PFSK-1 (cell line): ENCODE measurements at regions not wholly inside any gene's neighbourhood (a gene's known extent, or its start where the extent isn't known, plus 50 kb on each side); places are given as distances from the start of the nearest gene placed in this dataset.

ENCODE experiments used
- POLR2AphosphoS5 ChIP-seq: IDR thresholded peaks from 2 replicates; pipeline ENCODE4 v1.6.1; 2012; ENCODE audit warnings: low read depth, mild to moderate bottlenecking, control low read depth, low read length, moderate library complexity
- SIN3A ChIP-seq: IDR thresholded peaks from 2 replicates; pipeline ENCODE4 v1.6.1; 2012; ENCODE audit warnings: mild to moderate bottlenecking, low read length, moderate library complexity, borderline replicate concordance; ENCODE audit not compliant: insufficient read depth
- TF ChIP-seq, protein P1 (sequence below), 2 experiments: IDR thresholded peaks; 2 replicates each; pipeline versions ENCODE4 v1.6.1 to v1.8.0; 2011 to 2012; ENCODE audit warnings: low read depth in 2 of 2, low read length in 2 of 2, control low read depth in 1 of 2, inconsistent platforms in 1 of 2, mild to moderate bottlenecking in 1 of 2, moderate library complexity in 1 of 2; ENCODE audit not compliant: insufficient read depth in 1 of 2

GRCh38 chr17:71762526-71762925 is 358.3 kb upstream of the SOX9 start:
- TF ChIP-seq, protein P1, sequence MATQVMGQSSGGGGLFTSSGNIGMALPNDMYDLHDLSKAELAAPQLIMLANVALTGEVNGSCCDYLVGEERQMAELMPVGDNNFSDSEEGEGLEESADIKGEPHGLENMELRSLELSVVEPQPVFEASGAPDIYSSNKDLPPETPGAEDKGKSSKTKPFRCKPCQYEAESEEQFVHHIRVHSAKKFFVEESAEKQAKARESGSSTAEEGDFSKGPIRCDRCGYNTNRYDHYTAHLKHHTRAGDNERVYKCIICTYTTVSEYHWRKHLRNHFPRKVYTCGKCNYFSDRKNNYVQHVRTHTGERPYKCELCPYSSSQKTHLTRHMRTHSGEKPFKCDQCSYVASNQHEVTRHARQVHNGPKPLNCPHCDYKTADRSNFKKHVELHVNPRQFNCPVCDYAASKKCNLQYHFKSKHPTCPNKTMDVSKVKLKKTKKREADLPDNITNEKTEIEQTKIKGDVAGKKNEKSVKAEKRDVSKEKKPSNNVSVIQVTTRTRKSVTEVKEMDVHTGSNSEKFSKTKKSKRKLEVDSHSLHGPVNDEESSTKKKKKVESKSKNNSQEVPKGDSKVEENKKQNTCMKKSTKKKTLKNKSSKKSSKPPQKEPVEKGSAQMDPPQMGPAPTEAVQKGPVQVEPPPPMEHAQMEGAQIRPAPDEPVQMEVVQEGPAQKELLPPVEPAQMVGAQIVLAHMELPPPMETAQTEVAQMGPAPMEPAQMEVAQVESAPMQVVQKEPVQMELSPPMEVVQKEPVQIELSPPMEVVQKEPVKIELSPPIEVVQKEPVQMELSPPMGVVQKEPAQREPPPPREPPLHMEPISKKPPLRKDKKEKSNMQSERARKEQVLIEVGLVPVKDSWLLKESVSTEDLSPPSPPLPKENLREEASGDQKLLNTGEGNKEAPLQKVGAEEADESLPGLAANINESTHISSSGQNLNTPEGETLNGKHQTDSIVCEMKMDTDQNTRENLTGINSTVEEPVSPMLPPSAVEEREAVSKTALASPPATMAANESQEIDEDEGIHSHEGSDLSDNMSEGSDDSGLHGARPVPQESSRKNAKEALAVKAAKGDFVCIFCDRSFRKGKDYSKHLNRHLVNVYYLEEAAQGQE (IDR thresholded peaks at IDR 0.05; ENCODE audit: insufficient read depth in 1 of 2, low read depth in 2 of 2, low read length in 2 of 2): no peak
- TF ChIP-seq POLR2AphosphoS5 (no peak), SIN3A (no peak)
